GM23338 (cell line): ENCODE measurements at regions not wholly inside any gene's neighbourhood (a gene's known extent, or its start where the extent isn't known, plus 50 kb on each side); places are given as distances from the start of the nearest gene placed in this dataset.
"Not testable (repeated sequence)": the region's sequence is repeated elsewhere in the genome, so short reads cannot be mapped to it uniquely, and the experiment has no call there.

Source experiments
- ATAC-seq: fragments of 200-7000 bp; cut with Tn5 transposase; 3 replicates; pipeline ENCODE4 v1.9.1; 2020
- DNase-seq: peaks from one replicate; pipeline ENCODE4 v3.0.0-alpha.2; 2015; ENCODE audit warnings: low spot score
- H2AFZ ChIP-seq: fragments of 200-600 bp; sonication (generic); 2 replicates; pipeline ENCODE4 v1.8.0; 2016; ENCODE audit warnings: antibody characterized with exemption, mild to moderate bottlenecking, moderate library complexity
- H3F3A ChIP-seq: fragments of 200-600 bp; sonication (generic); replicated peaks from 2 replicates; pipeline ENCODE4 v1.8.0; 2017; ENCODE audit warnings: antibody characterized with exemption, mixed run types, low read depth
- H3K27ac ChIP-seq: fragments of 200-600 bp; sonication (generic); 2 replicates; pipeline ENCODE4 v1.6.1; 2016; ENCODE audit warnings: low read depth
- H3K27me3 ChIP-seq: fragments of 200-600 bp; sonication (generic); 2 replicates; pipeline ENCODE4 v1.8.0; 2016; ENCODE audit warnings: mild to moderate bottlenecking, mixed run types, moderate library complexity; ENCODE audit not compliant: insufficient read depth
- H3K36me3 ChIP-seq: fragments of 200-600 bp; sonication (generic); 2 replicates; pipeline ENCODE4 v1.8.0; 2016; ENCODE audit warnings: mild to moderate bottlenecking; ENCODE audit not compliant: insufficient read depth
- H3K4me1 ChIP-seq: fragments of 200-600 bp; sonication (generic); 2 replicates; pipeline ENCODE4 v1.8.0; 2016; ENCODE audit warnings: mild to moderate bottlenecking, moderate library complexity; ENCODE audit not compliant: insufficient read depth
- H3K4me2 ChIP-seq: fragments of 200-600 bp; sonication (generic); 2 replicates; pipeline ENCODE4 v1.7.1; 2017; ENCODE audit warnings: mixed run types
- H3K4me3 ChIP-seq: fragments of 200-600 bp; sonication (generic); 2 replicates; pipeline ENCODE4 v1.6.1; 2016; ENCODE audit warnings: mixed run types
- H3K79me2 ChIP-seq: fragments of 200-600 bp; sonication (generic); replicated peaks from 2 replicates; pipeline ENCODE4 v1.8.0; 2017; ENCODE audit warnings: mild to moderate bottlenecking; ENCODE audit not compliant: insufficient read depth
- H3K9me2 ChIP-seq: fragments of 200-600 bp; sonication (generic); 2 replicates; pipeline ENCODE4 v1.8.0; 2017; ENCODE audit not compliant: insufficient read depth
- H4K20me1 ChIP-seq: fragments of 200-600 bp; sonication (generic); replicated peaks from 2 replicates; pipeline ENCODE4 v1.8.0; 2017; ENCODE audit warnings: mild to moderate bottlenecking; ENCODE audit not compliant: insufficient read depth
- H3K27ac Mint-ChIP-seq: 2 replicates; pipeline ENCODE4 v1.8.0; 2020; ENCODE audit warnings: inconsistent platforms, mild to moderate bottlenecking, moderate library complexity, mixed read lengths
- H3K27me3 Mint-ChIP-seq: 3 replicates; pipeline ENCODE4 v1.8.0; 2022; ENCODE audit warnings: low read depth, mild to moderate bottlenecking, moderate library complexity, mixed read lengths, inconsistent platforms; ENCODE audit not compliant: insufficient read depth, poor library complexity
- H3K36me3 Mint-ChIP-seq: 3 replicates; pipeline ENCODE4 v1.8.0; 2021; ENCODE audit warnings: low read depth, mild to moderate bottlenecking, inconsistent platforms, moderate library complexity, mixed read lengths
- H3K4me1 Mint-ChIP-seq: 3 replicates; pipeline ENCODE4 v1.8.0; 2020; ENCODE audit warnings: mild to moderate bottlenecking, inconsistent platforms, mixed read lengths
- H3K4me3 Mint-ChIP-seq: 3 replicates; pipeline ENCODE4 v1.8.0; 2021; ENCODE audit warnings: moderate library complexity, mild to moderate bottlenecking, inconsistent platforms, mixed read lengths
- H3K9me3 Mint-ChIP-seq: 3 replicates; pipeline ENCODE4 v1.8.0; 2020; ENCODE audit warnings: moderate library complexity, mild to moderate bottlenecking, inconsistent platforms, mixed read lengths
- CREB1 ChIP-seq: fragments of 250-450 bp; sonication (Bioruptor Pico); IDR thresholded peaks from 2 replicates; pipeline ENCODE4 v1.5.0; 2020; ENCODE audit warnings: low read depth, mild to moderate bottlenecking, moderate library complexity
- EZH2 ChIP-seq: fragments of 200-600 bp; sonication (generic); IDR thresholded peaks from one replicate; pipeline ENCODE4 v1.8.0; 2017; ENCODE audit warnings: antibody characterized with exemption, mild to moderate bottlenecking, low read depth; ENCODE audit not compliant: unreplicated experiment
- EZH2phosphoT487 ChIP-seq: fragments of 200-600 bp; sonication (generic); IDR thresholded peaks from one replicate; pipeline ENCODE4 v1.8.1; 2018; ENCODE audit warnings: antibody characterized with exemption; ENCODE audit not compliant: unreplicated experiment
- POLR2AphosphoS5 ChIP-seq: IDR thresholded peaks from 2 replicates; pipeline ENCODE4 v1.6.1; 2016; ENCODE audit warnings: antibody characterized with exemption, low read depth
- STAT1 ChIP-seq: IDR thresholded peaks from one replicate; pipeline ENCODE4 v1.6.1; 2016; ENCODE audit warnings: antibody characterized with exemption; ENCODE audit not compliant: unreplicated experiment
- TF ChIP-seq, protein P1 (sequence below): IDR thresholded peaks from one replicate; pipeline ENCODE4 v1.6.1; 2018; ENCODE audit warnings: antibody characterized with exemption; ENCODE audit not compliant: unreplicated experiment
- TF ChIP-seq, protein P2 (sequence below), 2 experiments: fragments of 200-600 bp in 1 of 2; sonication (generic) in 1 of 2; conservative IDR thresholded peaks; 2 replicates each; pipeline versions ENCODE4 v1.5.1 to v1.6.1; 2016 to 2017; ENCODE audit warnings: antibody characterized with exemption in 2 of 2, low read depth in 2 of 2, mild to moderate bottlenecking in 2 of 2, moderate library complexity in 1 of 2
- TF ChIP-seq, protein P3 (sequence below): IDR thresholded peaks from 2 replicates; pipeline ENCODE4 v1.6.1; 2016; ENCODE audit warnings: antibody characterized with exemption

DNA sequence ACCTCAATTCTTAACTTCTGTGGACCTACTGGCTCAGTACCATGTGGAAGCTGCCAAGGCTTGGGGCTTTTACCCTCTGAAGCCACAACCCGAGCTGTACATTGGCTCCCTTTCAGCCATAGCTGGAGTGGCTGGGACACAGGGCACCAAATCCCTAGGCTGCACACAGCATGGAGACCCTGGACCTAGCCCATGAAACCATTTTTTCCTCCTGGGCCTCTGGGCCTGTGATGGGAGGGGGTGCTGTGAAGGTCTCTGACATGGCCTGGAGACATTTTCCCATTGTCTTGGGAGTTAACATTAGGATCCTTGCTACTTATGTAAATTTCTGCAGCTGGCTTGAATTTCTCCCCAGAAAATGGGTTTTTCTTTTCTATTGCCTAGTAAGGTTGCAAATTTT, 205.1 kb downstream of the DCDC2C start:
- H3K4me3 Mint-ChIP-seq, H3K4me2 ChIP-seq, H3K9me2 ChIP-seq, DNase-seq, H3K4me1 ChIP-seq, H3K79me2 ChIP-seq, H3K27me3 ChIP-seq, H3F3A ChIP-seq, H3K4me1 Mint-ChIP-seq, H3K27ac Mint-ChIP-seq, H4K20me1 ChIP-seq, ATAC-seq, H3K36me3 ChIP-seq, H3K27me3 Mint-ChIP-seq, H3K4me3 ChIP-seq, H2AFZ ChIP-seq, H3K27ac ChIP-seq: not testable (repeated sequence)
- peaks cover 29% of the 10 kb centered on the region; the same call in 2 of the 3 replicates for H3K36me3 Mint-ChIP-seq
- peaks cover 92% of the 10 kb centered on the region for H3K9me3 Mint-ChIP-seq

DNA sequence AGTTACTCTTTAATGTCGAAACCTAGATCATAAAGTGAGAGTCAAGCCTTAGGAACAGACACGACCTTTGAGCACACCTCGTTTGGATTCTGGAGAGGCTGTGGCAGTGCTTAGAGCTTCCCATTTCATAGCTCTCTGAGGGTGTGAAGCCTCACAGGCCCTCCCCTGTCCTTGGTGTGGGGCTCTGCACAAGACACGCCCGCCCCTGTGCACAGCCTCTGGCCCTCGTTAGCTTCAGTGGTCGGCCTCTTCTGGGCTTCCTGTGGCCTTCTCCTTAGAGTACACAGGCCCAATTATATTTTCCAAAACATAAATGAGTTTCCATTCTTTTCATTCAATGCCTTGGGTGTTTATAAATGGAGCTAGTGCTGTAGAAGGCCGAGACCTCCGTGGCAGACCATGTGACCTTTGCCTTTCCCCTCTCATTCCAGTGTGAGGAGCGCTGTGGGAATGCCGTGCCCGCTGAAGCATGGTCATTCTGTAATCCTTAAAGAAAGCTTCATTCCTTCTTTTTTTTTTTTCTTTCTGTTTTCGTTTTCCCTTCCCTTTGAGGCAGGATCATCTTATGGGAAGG, 208.6 kb downstream of the DCDC2C start:
- Histone ChIP-seq H3K4me2 (no peak overlapping the region), H2AFZ (no peak overlapping the region), H3K27me3 (no peaks in the 10 kb centered on the region), H3K4me1 (no peaks in the 10 kb centered on the region), H3F3A (no peaks in the 10 kb centered on the region), H3K4me3 (no peak overlapping the region), H3K9me2 (no peaks in the 10 kb centered on the region), H3K36me3 (peaks cover 5% of the 10 kb centered on the region; the same call in 1 of the 2 replicates), H4K20me1 (no peaks in the 10 kb centered on the region), H3K27ac (no peak overlapping the region), H3K79me2 (no peaks in the 10 kb centered on the region)
- Mint-ChIP-seq H3K9me3 (peaks cover 85% of the 10 kb centered on the region), H3K36me3 (peaks cover 29% of the 10 kb centered on the region; the same call in 2 of the 3 replicates), H3K27ac (no peak overlapping the region), H3K4me1 (no peaks in the 10 kb centered on the region; the same call in 2 of the 3 replicates), H3K27me3 (peaks cover 2% of the 10 kb centered on the region), H3K4me3 (no peak overlapping the region)
- ATAC-seq (no peak), DNase-seq (no peak)
- TF ChIP-seq, protein P1, sequence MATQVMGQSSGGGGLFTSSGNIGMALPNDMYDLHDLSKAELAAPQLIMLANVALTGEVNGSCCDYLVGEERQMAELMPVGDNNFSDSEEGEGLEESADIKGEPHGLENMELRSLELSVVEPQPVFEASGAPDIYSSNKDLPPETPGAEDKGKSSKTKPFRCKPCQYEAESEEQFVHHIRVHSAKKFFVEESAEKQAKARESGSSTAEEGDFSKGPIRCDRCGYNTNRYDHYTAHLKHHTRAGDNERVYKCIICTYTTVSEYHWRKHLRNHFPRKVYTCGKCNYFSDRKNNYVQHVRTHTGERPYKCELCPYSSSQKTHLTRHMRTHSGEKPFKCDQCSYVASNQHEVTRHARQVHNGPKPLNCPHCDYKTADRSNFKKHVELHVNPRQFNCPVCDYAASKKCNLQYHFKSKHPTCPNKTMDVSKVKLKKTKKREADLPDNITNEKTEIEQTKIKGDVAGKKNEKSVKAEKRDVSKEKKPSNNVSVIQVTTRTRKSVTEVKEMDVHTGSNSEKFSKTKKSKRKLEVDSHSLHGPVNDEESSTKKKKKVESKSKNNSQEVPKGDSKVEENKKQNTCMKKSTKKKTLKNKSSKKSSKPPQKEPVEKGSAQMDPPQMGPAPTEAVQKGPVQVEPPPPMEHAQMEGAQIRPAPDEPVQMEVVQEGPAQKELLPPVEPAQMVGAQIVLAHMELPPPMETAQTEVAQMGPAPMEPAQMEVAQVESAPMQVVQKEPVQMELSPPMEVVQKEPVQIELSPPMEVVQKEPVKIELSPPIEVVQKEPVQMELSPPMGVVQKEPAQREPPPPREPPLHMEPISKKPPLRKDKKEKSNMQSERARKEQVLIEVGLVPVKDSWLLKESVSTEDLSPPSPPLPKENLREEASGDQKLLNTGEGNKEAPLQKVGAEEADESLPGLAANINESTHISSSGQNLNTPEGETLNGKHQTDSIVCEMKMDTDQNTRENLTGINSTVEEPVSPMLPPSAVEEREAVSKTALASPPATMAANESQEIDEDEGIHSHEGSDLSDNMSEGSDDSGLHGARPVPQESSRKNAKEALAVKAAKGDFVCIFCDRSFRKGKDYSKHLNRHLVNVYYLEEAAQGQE, result no peak
- no peak for TF ChIP-seq POLR2AphosphoS5
- TF ChIP-seq CREB1 (CRISPR knock-in tag), result no peak
- TF ChIP-seq EZH2, result no peak
- no peak for TF ChIP-seq EZH2phosphoT487
- TF ChIP-seq STAT1, result no peak
- TF ChIP-seq, protein P2, sequence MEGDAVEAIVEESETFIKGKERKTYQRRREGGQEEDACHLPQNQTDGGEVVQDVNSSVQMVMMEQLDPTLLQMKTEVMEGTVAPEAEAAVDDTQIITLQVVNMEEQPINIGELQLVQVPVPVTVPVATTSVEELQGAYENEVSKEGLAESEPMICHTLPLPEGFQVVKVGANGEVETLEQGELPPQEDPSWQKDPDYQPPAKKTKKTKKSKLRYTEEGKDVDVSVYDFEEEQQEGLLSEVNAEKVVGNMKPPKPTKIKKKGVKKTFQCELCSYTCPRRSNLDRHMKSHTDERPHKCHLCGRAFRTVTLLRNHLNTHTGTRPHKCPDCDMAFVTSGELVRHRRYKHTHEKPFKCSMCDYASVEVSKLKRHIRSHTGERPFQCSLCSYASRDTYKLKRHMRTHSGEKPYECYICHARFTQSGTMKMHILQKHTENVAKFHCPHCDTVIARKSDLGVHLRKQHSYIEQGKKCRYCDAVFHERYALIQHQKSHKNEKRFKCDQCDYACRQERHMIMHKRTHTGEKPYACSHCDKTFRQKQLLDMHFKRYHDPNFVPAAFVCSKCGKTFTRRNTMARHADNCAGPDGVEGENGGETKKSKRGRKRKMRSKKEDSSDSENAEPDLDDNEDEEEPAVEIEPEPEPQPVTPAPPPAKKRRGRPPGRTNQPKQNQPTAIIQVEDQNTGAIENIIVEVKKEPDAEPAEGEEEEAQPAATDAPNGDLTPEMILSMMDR (conservative IDR thresholded peaks at IDR 0.05; ENCODE audit: low read depth in 2 of 2), result no peak
- TF ChIP-seq, protein P3, sequence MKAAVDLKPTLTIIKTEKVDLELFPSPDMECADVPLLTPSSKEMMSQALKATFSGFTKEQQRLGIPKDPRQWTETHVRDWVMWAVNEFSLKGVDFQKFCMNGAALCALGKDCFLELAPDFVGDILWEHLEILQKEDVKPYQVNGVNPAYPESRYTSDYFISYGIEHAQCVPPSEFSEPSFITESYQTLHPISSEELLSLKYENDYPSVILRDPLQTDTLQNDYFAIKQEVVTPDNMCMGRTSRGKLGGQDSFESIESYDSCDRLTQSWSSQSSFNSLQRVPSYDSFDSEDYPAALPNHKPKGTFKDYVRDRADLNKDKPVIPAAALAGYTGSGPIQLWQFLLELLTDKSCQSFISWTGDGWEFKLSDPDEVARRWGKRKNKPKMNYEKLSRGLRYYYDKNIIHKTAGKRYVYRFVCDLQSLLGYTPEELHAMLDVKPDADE, result no peak
